ENCODE measurements at regions not wholly inside any gene's neighbourhood (a gene's known extent, or its start where the extent isn't known, plus 50 kb on each side); places are given as distances from the start of the nearest gene placed in this dataset.

DNA sequence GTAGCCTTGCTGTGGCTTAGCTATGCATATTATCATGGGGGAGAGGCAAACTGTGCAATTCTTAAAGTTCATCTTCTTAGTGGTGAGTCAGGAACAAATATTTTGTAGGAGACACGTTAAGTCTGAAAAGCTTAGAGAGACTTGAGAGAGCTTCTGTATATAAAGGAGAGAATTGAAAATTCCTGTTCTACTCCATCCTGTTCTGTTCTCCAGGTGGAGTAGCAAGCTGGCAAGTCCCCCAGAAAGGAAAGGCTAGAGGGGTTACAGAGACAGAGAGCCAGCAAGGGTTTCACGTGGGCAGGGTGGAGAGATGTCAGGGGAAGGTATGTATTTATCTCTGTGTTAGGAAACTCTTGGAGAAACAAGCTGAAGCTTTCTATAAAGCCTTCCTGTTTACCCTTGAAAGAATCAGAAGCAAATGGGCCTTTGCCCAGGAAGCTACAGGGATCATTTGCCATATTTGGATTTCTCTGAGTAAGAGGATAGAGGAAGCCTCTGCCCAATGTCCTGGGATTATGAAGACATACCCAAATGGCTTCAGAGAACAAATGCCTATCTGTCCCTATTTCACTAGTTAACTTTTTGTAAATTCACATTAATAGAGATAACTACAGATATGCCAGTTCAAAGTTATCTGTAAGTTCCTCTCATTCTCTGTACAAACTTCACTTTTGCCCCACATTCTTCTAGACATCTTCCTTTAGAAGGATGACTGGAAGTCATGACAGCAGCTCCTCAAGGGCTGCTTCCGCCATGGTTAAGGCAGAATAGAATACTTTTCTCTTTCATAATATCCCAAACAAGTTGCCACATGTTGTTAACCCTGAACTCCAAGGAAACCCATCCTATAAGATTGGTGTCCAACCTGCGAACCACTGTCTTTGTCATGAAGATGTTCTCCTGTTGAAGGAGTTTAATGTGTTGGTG lies 126.7 kb upstream of the NEDD9 start:
- DNase-seq (ENCODE audit: low read depth) = no peak

DNA sequence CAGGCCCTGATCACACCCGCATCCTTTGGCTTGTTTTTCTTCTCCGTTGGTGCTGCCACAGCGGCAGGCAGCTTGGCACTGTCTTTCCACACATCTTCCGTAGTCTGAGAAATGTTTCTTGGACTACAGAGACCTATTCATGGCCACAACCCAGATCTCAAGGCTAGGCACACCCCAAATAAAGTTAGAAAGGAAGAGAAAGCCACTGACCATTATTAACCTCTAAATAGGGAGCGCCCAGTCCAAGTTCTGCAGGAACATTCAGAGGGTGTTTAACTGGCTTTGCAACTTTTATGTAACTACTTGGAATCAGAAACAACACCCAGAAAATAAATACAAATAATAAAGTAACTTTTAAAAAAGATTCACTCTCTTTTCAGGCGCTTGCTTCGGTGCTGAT lies 124.8 kb upstream of the NEDD9 start:
- DNase-seq (ENCODE audit: low read depth) = no peak

DNA sequence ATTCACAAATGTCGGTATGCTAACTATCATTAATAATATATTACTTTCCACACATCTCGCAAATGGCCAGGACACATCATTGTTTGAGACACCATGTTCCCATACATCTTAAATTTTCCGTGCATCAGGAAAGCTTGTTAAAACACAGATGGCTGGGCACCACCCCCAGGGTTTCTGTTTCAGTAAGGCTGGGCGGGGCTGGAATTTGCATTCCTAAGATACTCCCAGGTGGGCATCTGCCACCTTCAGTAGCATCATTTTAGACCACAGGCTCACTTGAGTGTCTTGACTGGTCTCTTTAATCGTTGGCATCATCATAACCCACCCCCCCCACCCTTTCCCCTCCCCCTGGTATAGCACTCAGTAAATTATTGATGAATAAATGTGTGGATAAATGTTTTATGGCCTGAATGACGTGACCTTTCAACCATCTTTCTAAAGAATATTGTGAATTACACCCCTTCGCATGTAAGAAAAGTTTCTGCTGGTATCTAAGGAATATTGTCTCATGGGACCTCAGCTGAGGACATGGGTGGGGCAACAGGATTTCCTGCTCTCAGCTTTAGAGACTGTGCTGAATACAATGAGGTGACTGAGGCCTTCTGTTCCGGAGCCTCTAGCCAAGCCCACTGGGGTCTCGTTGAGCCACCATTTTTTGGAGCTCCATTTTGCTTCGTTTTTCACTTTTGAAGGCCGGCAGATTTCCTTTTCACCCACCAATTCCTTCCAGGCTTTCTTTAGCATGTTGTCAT lies 124.1 kb upstream of the NEDD9 start:
- no peak for DNase-seq (ENCODE audit: low read depth)

DNA sequence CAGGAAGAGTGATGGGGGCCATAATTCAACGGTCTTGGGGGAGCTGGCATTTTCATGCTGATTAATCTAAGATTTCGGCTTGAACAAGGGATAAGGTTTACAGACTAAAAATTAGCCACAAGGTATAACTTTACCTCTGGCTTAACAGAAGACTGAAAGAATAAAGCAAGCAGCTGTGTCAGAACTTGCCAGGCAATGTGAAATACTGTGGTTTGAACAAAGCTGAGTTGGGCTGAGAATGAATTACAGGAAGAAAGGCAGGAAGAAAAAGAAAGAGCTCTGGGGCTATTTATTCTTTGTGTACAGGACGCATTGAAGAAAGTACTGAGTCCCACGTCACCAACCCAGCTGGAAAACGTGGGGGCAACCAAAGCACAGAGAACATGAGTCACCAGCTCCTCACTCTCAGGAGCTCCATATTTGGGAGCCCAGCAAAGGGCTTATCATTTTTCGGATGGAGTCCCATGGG lies 121.5 kb upstream of the NEDD9 start:
- peak; percentile 47 for DNase-seq (ENCODE audit: low read depth)

DNA sequence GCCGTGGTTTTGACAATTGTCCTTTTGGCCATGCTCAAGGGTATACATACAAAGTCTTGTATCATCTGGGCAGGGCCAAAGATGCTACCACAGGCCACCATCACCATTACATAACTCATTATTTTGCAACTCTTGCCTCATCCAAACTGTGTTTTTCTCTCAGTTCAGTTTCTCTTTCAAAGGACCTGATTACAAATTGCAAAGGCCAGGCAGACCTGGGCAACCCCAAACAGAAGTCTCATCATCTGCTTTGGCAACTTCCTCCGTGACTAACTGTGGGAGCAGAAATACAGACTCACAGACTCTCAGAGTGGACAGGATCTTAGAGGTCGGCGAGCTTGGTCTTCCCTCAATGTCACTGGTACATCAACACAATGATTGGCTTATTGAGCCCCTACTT lies 117.8 kb upstream of the NEDD9 start:
- no peak for DNase-seq (ENCODE audit: low read depth)

DNA sequence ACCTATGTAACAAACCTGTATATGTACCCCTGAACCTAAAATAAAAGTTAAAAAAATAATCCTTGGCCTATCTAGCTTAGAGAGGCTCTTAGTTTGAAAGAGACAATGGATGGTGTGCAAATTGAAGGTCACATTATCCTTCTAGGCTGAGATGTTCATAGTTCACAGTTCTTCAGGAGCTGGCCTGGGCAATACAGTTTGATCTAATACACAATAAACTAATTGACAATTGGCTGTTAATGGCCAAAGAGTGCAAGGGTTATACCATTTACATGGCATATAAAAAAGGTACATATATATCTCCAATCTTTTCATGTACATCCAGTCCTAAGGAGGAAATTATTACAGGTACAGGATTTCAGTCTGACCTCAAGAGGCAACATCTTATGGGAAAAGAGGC lies 117.4 kb upstream of the NEDD9 start:
- no peak for DNase-seq (ENCODE audit: low read depth)

DNA sequence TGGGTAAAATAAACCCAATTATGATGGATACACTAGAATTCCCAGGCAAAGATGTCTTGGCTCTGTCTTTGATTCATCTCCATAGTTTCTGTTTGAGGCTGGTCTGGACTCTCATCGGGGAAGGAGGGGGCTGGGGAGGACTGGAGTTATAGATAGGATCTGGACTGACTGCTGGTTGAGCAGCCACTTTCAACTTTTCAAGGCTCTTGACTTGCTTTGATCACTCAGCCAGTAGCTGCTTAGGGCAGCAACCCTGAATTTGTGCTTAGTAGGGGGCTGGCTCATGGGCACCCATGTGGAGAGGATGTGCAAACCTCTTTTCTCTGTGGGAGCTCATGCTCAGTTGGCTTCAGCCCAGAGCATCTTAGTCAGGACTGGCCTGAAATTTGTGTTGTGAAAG lies 114.0 kb upstream of the NEDD9 start:
- no peak for DNase-seq (ENCODE audit: low read depth)

DNA sequence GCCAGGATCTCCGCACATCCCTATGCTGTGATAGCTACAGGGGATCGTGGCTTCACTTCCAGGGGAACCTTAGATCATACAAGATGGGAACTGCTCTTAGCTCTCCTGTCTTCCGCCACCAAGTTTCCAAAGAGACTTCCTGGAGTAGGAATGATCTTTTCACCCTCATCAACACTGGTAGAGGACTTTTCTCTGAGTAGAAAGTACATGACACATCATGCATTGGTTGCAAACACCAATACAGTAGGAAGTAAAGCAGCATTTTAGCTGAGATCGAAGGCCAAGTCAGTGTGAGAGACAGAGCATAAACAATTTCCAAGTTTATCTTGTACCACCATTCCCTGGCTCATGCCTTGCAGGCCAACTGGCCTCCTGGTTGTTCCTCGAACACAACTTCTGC lies 113.1 kb upstream of the NEDD9 start:
- no peak for DNase-seq (ENCODE audit: low read depth)

DNA sequence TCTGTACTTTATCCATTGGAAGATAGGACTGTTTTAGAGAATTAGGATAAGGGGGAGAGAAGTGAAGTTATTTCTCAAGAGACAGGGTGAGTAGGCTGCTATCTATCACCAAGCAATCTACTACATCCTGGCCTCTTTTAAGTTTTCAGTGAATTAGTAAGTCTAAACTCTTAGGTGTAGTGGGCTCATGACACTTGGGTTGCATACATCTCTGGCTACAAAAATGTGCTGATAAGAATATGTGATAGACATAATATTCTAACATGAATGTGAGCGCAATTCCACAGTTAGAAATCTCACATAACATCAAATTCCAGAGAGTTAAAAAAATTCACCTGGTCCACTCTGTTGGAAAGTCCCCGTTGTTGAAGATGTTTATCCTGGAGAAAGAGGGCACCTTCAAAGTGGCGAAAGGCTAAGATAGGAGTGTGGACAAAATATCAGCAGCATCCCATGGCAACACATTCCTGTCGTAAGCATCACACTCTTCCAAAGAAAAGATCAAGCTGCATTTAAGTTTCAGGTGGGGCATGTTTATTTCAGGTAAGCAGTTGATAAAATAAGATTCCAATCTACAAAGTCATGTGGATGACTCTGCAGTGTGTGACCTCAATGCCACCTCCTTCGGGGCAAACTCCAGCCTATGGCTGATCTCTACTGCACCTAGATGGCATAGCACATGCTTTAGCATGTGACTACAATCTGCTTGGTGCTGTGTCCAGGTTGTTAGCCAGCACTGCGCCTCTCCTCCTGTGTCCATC lies 111.7 kb upstream of the NEDD9 start:
- no peak for DNase-seq (ENCODE audit: low read depth)

DNA sequence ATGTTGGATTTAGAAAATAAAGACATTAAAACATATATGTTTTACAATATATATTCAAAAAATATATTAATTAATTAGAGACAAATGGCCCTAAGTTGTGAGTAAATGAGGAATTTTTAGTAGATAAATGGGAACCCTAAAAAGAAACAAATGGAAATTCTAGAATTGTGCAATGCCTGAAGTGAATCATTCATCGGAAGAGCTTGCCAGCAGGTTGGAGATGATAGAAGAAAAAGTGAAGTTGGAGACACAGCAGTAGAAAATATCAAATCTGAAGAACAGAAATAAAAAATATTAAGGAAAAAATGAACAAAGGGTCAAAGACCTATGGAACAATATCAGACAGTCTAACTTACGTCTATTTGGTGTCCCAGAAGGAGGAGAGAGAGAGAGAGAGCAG lies 109.4 kb upstream of the NEDD9 start:
- DNase-seq (ENCODE audit: low read depth) = no peak

DNA sequence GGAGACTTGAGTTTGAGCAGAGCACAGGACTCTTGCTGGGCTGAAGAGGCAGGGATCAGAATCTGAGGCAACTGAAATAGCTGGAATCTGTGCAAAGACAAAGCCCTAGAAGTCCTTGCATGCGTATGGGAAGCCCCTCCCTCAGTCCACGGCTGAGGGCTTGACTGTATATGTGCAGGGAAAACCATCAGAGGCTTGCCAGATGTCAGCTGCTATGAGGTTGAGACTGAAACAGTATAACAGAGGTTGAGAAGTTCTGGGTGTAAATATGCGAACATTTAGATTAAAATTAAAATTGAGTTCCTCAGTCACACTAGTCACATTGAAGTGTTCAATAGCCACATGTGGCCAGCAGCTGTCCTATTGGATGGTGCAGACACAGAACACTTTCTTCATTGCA lies 108.8 kb upstream of the NEDD9 start:
- no peak for DNase-seq (ENCODE audit: low read depth)

DNA sequence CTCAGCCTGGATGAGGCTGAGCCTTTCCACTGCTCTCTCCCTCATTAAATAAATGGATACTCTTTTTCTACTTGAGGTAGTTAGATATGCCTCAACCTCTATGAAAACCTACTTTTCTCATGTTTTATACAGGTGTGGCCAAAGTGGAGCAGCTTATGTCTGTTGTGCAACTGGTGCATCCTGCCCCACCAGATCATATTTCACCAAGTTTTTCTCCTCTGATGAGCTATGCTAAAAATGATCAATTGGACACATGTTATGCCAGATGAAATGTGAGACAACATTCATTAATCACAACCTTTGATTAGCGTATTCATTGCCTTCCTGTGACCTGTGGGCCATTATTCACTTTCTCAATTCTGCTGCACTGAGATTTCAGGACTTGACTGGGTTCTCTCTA lies 106.9 kb upstream of the NEDD9 start:
- DNase-seq (ENCODE audit: low read depth) = no peak

DNA sequence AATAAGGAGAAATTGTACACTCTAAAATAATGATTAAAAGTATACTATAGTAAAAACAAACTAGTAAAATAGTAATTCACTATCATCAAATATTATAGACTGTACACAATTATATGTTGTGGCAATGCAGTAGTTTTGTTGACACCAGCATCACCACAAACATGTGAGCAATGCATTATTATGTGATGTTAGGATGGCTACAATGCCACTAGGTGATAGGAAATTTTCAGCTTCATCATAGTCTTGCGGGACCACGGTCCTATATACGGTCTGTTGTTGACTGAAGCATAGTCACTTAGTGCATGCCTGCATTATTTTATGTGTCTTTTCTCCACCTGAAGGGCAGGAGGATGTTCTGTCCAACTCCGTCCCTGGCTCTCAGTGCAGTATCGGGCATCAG lies 104.8 kb upstream of the NEDD9 start:
- DNase-seq (ENCODE audit: low read depth) = no peak

DNA sequence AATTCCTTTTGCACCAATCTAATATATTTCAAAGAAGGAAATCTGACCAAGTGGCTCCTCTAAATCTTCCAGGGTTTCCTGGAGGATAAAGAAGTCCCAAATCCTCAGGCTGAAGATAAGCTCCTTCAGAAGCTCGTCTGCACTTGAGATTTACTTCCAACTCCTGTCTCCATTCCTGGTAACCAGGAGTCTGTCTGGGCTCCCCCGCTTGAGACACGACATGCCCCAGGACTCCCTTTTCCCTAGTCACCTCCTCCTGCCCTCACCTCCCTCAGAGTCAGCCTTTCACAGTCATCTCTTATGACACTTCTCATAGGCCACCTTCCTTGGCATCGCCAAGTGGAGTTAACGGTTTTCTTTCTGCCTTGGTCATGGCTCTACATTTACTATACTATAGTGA lies 103.4 kb upstream of the NEDD9 start:
- no peak for DNase-seq (ENCODE audit: low read depth)

DNA sequence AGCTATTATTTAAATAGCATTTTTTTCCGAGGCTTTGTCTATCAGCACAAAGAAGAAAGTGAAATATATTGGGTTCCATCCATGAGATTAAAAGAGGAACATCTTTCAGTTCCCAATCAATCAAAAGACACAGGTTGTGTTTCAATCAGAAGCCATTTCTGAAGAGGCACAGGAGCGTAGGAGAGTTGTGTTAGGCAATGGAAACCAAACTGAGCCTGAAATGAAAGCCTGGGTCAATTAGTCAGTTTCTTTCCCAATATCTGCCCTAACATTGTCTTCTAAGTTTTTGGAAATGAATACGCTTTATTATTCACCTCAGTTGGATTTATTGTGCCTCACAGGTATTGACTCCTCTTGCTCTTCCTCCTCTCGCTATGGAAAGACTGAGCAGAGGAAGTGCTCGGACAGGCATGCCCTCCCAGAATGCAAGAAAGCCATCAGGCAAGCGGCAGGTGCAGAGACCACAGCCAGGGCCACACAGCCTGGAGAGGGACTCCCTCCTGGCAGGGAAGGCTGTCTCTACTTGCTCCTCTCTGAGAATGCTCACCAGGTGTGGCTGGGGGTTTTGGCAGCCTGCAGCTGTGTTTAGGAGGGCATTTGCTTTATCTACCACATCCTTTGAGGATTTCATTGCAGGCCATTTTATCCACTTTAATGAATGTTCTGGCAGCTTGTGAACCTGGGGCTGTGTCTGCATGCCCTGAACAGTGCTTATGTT lies 100.8 kb upstream of the NEDD9 start:
- no peak for DNase-seq (ENCODE audit: low read depth)

DNA sequence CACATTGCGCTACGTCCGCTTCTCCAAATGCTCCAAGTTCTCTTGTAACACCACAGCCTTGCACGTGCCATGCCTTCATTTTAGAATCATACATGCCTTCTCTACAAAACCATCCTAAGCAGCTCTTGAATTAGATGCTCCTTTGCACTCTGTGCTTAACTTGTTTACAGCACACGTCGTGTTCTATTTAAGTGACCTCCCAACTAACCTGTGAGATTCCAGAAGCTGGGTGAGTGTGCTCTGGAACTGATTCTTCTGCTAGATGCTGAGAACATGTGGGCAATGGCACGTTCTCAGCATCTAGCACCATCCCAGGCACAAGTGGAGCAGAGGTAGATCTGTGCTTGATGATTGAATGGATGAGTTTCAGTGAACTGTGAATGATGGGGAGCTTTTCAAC lies 100.0 kb upstream of the NEDD9 start:
- no peak for DNase-seq (ENCODE audit: low read depth)

DNA sequence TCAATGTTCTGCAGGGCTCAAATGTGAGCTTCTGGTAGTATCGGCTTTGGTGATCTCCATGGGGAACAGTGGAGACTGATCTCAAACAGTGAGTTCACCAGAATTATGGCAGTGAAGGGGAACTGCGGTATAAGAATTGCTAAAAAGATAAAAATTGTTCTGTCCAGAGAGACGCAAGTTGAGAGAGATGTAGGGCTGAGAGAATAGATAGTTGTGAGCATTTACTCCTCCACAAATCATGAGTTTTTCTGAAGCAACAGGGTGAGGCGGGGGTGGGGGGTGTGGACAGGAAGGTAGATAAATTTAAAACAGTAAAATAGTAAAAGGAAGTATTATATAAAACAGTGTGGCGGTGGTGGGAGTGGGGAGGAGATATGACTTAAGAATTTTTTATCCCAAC lies 98.6 kb upstream of the NEDD9 start:
- no peak for DNase-seq (ENCODE audit: low read depth)

DNA sequence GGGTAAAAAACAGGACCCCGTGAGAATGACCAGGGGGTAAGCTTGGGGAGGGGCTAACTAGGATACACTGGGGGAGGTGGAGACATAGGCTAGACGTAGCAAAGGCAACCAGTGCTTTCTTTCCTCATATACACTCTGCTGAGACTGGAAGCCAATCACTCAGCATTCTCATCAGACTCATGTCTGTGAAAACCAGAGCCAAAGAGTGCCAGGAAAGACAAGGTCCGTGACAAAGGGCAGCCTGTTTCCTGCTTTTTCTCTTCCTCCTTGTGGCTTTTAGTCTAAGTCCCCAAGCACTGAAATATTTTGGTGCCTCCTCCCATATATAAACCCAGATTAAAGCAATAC lies 97.9 kb upstream of the NEDD9 start:
- DNase-seq (ENCODE audit: low read depth) = no peak

DNA sequence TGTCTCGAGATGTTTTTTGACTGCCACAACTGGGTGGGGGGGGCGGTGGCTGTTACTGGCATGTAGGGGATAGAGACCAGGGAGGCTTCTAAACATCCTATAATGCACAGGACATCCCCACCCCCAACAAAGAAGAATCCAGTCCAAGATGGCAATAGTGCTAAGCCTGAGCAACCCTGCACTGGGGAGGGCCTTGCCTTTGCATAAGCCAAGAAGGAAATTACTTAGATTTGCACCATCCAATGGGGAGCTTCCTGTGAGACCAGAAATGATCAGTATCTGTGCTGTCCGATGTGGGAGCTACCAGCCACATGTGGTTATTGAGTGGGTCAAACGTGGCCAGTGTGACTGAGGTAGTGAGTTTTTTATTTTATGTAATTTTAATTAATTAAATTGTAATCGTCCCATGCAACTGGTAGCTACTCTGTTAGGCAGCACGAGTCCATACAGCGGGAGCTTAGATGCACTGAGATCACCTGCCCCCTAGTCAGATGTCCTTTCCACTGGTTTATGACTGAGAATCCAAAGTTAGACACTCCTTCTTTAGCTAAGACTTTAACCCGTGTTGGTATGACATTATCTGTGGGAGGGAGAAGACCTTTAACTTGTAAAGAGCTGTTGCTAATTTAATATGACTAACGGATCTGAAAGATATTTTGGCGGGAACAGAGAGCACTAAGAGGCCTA lies 97.4 kb upstream of the NEDD9 start:
- DNase-seq (ENCODE audit: low read depth) = no peak

DNA sequence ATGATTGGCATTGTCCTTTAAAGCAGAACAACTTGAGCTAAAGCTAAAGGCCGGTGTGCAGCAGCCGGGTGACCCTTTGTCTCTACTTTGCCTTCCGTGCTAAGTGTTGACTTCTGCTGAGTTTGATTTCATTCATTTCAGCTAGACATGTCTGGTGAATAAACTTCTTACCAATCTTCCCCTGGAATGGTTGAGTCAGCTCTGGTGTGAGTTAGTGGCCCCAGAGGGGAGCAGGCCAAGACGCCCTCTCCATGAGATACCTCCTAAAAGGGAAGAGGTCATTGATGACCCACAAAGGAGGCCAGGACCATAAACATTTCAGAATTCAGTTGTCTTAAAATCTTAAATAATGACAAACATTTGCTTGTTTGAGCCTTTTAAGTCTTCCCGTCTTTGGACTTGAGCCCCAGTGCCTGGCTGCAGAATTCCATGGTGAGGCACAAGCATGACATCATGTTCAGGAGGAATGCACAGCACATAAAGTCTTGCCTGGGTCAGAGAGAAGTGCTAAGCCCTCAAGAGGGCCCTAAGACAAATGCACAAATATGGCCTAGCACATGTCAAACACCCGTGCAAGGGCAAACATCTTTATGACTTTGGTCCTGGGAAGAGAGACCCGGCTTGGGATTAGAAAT lies 96.3 kb upstream of the NEDD9 start:
- DNase-seq (ENCODE audit: low read depth) = no peak

DNA sequence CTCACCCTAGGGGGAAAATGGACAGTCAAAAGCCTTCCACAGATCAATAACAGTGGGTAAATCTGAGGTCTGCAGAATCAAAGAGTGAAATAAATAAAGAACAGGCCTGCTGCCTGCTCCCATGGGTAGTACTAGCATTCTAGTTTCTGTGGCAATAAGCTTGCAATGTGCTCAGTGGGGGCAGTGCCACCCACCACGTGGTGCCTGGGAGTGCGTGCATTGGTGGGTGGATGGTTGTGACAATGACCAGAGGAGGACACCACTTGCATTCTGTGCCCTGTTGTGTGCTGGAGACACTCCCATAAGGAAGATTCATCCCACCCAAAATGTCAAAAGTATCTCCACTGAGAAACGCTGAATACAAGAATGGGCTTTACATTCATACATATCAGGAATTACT lies 95.5 kb upstream of the NEDD9 start:
- DNase-seq (ENCODE audit: low read depth) = no peak

All from stimulated activated CD8-positive, alpha-beta memory T cell treated with anti-CD3 and anti-CD28 coated beads, Interleukin-12 subunit alpha, Interleukin-12 subunit beta, amount 100 ng/mL, for 4 hours (primary cell).